Activated B cell treated with CpG ODN at 0.5 μM for 24 hours (primary cell): ENCODE measurements at regions not wholly inside any gene's neighbourhood (a gene's known extent, or its start where the extent isn't known, plus 50 kb on each side); places are given as distances from the start of the nearest gene placed in this dataset.

ENCODE experiments used
- ATAC-seq: fragments of 200-7000 bp; cut with Tn5 transposase; one replicate; pipeline ENCODE4 v1.10.0; 2021; ENCODE audit warnings: low read depth, mild to moderate bottlenecking, moderate library complexity
- CTCF ChIA-PET: fragments of 350-600 bp; sonication (Branson Sonifier 250); formaldehyde crosslinking; loops from one replicate; lab custom pipeline; 2021; ENCODE audit warnings: antibody characterized with exemption; lab: Charles Lee
- POLR2A ChIA-PET: fragments of 350-600 bp; sonication (Branson Sonifier 250); formaldehyde crosslinking; loops from one replicate; lab custom pipeline; 2021; ENCODE audit warnings: antibody characterized with exemption; lab: Charles Lee
- DNase-seq: peaks from one replicate; pipeline ENCODE4 v3.0.0; 2022
- H3K27ac Mint-ChIP-seq: one replicate; pipeline ENCODE4 v1.8.0; 2020; ENCODE audit warnings: mixed read lengths
- H3K27me3 Mint-ChIP-seq: one replicate; pipeline ENCODE4 v1.8.0; 2021; ENCODE audit warnings: mixed read lengths
- H3K36me3 Mint-ChIP-seq: one replicate; pipeline ENCODE4 v1.8.0; 2021; ENCODE audit warnings: low read depth, mixed read lengths
- H3K4me1 Mint-ChIP-seq: one replicate; pipeline ENCODE4 v1.8.0; 2021; ENCODE audit warnings: mixed read lengths
- H3K4me3 Mint-ChIP-seq: one replicate; pipeline ENCODE4 v1.8.0; 2020; ENCODE audit warnings: mild to moderate bottlenecking, mixed read lengths
- H3K9me3 Mint-ChIP-seq: one replicate; pipeline ENCODE4 v1.8.0; 2020; ENCODE audit warnings: mixed read lengths
- CTCF ChIP-seq: fragments of 200-600 bp; IDR thresholded peaks from one replicate; pipeline ENCODE4 v1.8.0; 2022; ENCODE audit warnings: antibody characterized with exemption, mild to moderate bottlenecking
- intact Hi-C: fragments of 100-400 bp; cut with micrococcal nuclease; formaldehyde crosslinking; loops from one replicate; pipeline ENCODE4 v1.15.1; 2024

GRCh38 chr3:6799264-6799915 lies 61.5 kb upstream of the GRM7 start:
- peak; percentile 64 for TF ChIP-seq CTCF
- ATAC-seq: no peak
- intact Hi-C loops: loop anchor here (1.0 to 5.0 kb wide), 3 partner anchors 594 to 1677 kb away; partner anchors contain the start of gene ARL8B
- Mint-ChIP-seq H3K27ac (no peak overlapping the region), H3K9me3 (no peaks in the 10 kb centered on the region), H3K27me3 (peaks cover 2% of the 10 kb centered on the region), H3K4me1 (no peaks in the 10 kb centered on the region), H3K4me3 (no peak overlapping the region), H3K36me3 (no peaks in the 10 kb centered on the region)
- CTCF ChIA-PET: interaction anchor here (1.6 to 2.1 kb wide), 3 partner anchors 595 to 596 kb away, joined by 4 to 9 read pairs (median 4); no protein-coding TSS in a partner anchor
- POLR2A ChIA-PET: no interaction called here
- no peak for DNase-seq

GRCh38 chr3:6803619-6804018 lies 57.3 kb upstream of the GRM7 start:
- no peaks in the 10 kb centered on the region for H3K9me3 Mint-ChIP-seq
- H3K27ac Mint-ChIP-seq: no peak overlapping the region
- intact Hi-C loops: no loop called here
- ChIA-PET POLR2A (no interaction called here), CTCF (interaction anchor here (2.1 kb wide), 1 partner anchor 599 kb away, joined by 14 read pairs; no protein-coding TSS in a partner anchor)
- H3K36me3 Mint-ChIP-seq: no peaks in the 10 kb centered on the region
- ATAC-seq (no peak), DNase-seq (no peak)
- no peak for TF ChIP-seq CTCF
- peaks cover 2% of the 10 kb centered on the region for H3K27me3 Mint-ChIP-seq
- no peaks in the 10 kb centered on the region for H3K4me1 Mint-ChIP-seq
- no peak overlapping the region for H3K4me3 Mint-ChIP-seq

GRCh38 chr3:6805236-6805635 lies 55.7 kb upstream of the GRM7 start:
- no peaks in the 10 kb centered on the region for H3K27me3 Mint-ChIP-seq
- TF ChIP-seq CTCF: no peak
- H3K36me3 Mint-ChIP-seq: no peaks in the 10 kb centered on the region
- H3K4me1 Mint-ChIP-seq: no peaks in the 10 kb centered on the region
- POLR2A ChIA-PET: no interaction called here
- intact Hi-C loops: no loop called here
- H3K9me3 Mint-ChIP-seq: no peaks in the 10 kb centered on the region
- CTCF ChIA-PET: no interaction called here
- no peak for DNase-seq
- no peak for ATAC-seq
- no peak overlapping the region for H3K4me3 Mint-ChIP-seq
- H3K27ac Mint-ChIP-seq: no peak overlapping the region

GRCh38 chr3:6806991-6807390 lies 53.9 kb upstream of the GRM7 start:
- no peaks in the 10 kb centered on the region for H3K27me3 Mint-ChIP-seq
- H3K9me3 Mint-ChIP-seq: no peaks in the 10 kb centered on the region
- no peak for TF ChIP-seq CTCF
- ChIA-PET CTCF (no interaction called here), POLR2A (no interaction called here)
- DNase-seq: no peak
- H3K4me3 Mint-ChIP-seq: no peak overlapping the region
- H3K27ac Mint-ChIP-seq: no peak overlapping the region
- no peak for ATAC-seq
- no peaks in the 10 kb centered on the region for H3K36me3 Mint-ChIP-seq
- intact Hi-C loops: no loop called here
- no peaks in the 10 kb centered on the region for H3K4me1 Mint-ChIP-seq

- Mint-ChIP-seq H3K27me3 (no peaks in the 10 kb centered on the region), H3K4me3 (no peak overlapping the region), H3K9me3 (no peaks in the 10 kb centered on the region), H3K4me1 (no peaks in the 10 kb centered on the region), H3K36me3 (no peaks in the 10 kb centered on the region), H3K27ac (no peak overlapping the region)
- ChIA-PET CTCF (no interaction called here), POLR2A (no interaction called here)
- intact Hi-C loops: no loop called here
- ATAC-seq (no peak), DNase-seq (no peak)
- TF ChIP-seq CTCF: no peak
These were observed 52.8 kb upstream of the GRM7 start for GRCh38 chr3:6807967-6808588.
